ENCODE measurements at regions not wholly inside any gene's neighbourhood (a gene's known extent, or its start where the extent isn't known, plus 50 kb on each side); places are given as distances from the start of the nearest gene placed in this dataset.
"Not testable (repeated sequence)": the region's sequence is repeated elsewhere in the genome, so short reads cannot be mapped to it uniquely, and the experiment has no call there.

DNA sequence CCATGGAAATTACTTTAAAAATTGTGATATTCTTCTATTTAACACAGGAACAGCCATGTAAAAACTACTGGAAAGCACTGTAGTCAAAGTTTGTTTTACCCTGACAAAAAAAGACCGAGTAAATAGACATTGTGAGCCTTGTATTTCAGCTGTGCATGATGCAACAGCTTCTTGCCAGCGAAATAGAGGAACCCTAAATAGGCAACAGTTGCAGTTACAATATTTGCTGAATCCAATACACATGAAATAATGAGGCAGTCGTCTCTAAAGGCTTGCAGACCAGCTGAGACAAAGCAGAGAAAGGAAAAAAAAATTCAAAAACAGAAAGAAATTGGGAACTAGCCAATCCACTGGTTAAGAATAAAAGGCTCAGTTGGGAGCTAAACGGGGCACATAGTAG lies 1001.1 kb downstream of the OLFM4 start:
- no peaks in the 10 kb centered on the region for H3K27me3 Mint-ChIP-seq (ENCODE audit: insufficient read depth, unreplicated experiment)
- intact Hi-C loops (cut with micrococcal nuclease), result no loop called here
- H3K4me1 Mint-ChIP-seq (ENCODE audit: insufficient read depth, unreplicated experiment), result peaks cover 20% of the 10 kb centered on the region
- no peaks in the 10 kb centered on the region for H3K36me3 Mint-ChIP-seq (ENCODE audit: insufficient read depth, unreplicated experiment)
- TF ChIP-seq, protein P1, sequence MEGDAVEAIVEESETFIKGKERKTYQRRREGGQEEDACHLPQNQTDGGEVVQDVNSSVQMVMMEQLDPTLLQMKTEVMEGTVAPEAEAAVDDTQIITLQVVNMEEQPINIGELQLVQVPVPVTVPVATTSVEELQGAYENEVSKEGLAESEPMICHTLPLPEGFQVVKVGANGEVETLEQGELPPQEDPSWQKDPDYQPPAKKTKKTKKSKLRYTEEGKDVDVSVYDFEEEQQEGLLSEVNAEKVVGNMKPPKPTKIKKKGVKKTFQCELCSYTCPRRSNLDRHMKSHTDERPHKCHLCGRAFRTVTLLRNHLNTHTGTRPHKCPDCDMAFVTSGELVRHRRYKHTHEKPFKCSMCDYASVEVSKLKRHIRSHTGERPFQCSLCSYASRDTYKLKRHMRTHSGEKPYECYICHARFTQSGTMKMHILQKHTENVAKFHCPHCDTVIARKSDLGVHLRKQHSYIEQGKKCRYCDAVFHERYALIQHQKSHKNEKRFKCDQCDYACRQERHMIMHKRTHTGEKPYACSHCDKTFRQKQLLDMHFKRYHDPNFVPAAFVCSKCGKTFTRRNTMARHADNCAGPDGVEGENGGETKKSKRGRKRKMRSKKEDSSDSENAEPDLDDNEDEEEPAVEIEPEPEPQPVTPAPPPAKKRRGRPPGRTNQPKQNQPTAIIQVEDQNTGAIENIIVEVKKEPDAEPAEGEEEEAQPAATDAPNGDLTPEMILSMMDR (IDR thresholded peaks at IDR 0.05; ENCODE audit: unreplicated experiment), result no peak
- ChIA-PET POLR2A (no interaction called here), CTCF (interaction anchor here (0.9 to 1.3 kb wide), 2 partner anchors 18 to 247 kb away, joined by 3 read pairs; no protein-coding TSS in a partner anchor)
- BruUV-seq (replicated peaks), result TSS peak; percentile 76
- no peak for DNase-seq (ENCODE audit: unreplicated experiment)
- peak overlapping the region; percentile 21 for H3K27ac Mint-ChIP-seq (ENCODE audit: low read depth, unreplicated experiment)
- H3K9me3 Mint-ChIP-seq (ENCODE audit: unreplicated experiment), result peaks cover 7% of the 10 kb centered on the region
- H3K4me3 Mint-ChIP-seq (ENCODE audit: unreplicated experiment), result no peak overlapping the region

DNA sequence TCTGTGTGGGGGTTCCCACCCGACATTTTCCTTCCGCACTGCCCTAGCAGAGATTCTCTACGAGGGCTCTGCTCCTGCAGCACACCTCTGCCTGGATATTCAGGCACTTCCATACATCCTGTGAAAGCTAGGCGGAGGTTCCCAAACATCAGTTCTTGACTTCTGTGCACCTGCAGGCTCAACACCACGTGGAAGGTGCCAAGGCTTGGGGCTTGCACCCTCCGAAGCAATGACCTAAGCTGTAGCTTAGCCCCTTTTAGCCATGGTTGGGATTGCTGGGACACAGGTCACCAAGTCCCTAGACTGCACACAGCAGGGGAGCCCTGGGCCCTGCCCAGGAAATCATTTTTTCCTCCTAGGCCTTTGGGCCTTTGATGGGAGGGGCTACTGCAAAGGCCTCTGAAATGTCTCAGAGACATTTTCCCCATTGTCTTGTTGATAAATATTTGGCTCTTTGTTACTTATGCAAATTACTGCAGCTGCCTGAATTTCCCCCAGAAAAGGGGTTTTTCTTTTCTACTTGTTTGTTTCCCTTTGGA lies 1004.8 kb downstream of the OLFM4 start:
- Mint-ChIP-seq H3K27ac (ENCODE audit: low read depth, unreplicated experiment) (no peak overlapping the region), H3K9me3 (ENCODE audit: unreplicated experiment) (peaks cover 7% of the 10 kb centered on the region), H3K4me1 (ENCODE audit: insufficient read depth, unreplicated experiment) (peaks cover 20% of the 10 kb centered on the region), H3K4me3 (ENCODE audit: unreplicated experiment) (no peak overlapping the region), H3K36me3 (ENCODE audit: insufficient read depth, unreplicated experiment) (no peaks in the 10 kb centered on the region), H3K27me3 (ENCODE audit: insufficient read depth, unreplicated experiment) (no peaks in the 10 kb centered on the region)
- ChIA-PET POLR2A (no interaction called here), CTCF (no interaction called here)
- TF ChIP-seq, protein P1 (IDR thresholded peaks at IDR 0.05; ENCODE audit: unreplicated experiment), result no peak
- intact Hi-C loops (cut with micrococcal nuclease), result no loop called here
- no peak for DNase-seq (ENCODE audit: unreplicated experiment)
- no TSS peak for BruUV-seq (replicated peaks)

DNA sequence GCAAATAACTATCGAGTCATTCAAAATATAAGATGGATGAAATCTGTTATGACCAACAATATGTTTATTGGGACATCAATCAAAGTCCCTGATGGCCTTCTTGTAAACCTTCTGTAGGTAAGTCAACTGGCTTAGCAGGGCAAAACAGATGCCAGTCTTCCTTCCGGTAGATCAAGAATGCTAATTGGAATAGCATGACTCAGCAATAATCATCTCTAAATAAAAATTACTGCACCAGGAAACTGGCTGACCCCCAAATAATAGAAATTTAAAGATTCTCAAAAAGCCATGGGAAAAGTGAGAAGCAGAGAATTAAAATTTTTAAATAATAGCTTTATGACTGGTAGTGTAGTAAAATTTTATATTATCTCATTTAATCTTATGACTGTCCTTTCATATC lies 1005.4 kb downstream of the OLFM4 start:
- POLR2A ChIA-PET, result no interaction called here
- Mint-ChIP-seq H3K9me3 (ENCODE audit: unreplicated experiment) (peaks cover 7% of the 10 kb centered on the region), H3K4me1 (ENCODE audit: insufficient read depth, unreplicated experiment) (peaks cover 16% of the 10 kb centered on the region), H3K27me3 (ENCODE audit: insufficient read depth, unreplicated experiment) (no peaks in the 10 kb centered on the region), H3K27ac (ENCODE audit: low read depth, unreplicated experiment) (no peak overlapping the region), H3K36me3 (ENCODE audit: insufficient read depth, unreplicated experiment) (no peaks in the 10 kb centered on the region), H3K4me3 (ENCODE audit: unreplicated experiment) (no peak overlapping the region)
- intact Hi-C loops (cut with micrococcal nuclease), result no loop called here
- TF ChIP-seq, protein P1 (IDR thresholded peaks at IDR 0.05; ENCODE audit: unreplicated experiment), result no peak
- CTCF ChIA-PET, result no interaction called here
- no peak for DNase-seq (ENCODE audit: unreplicated experiment)
- no TSS peak for BruUV-seq (replicated peaks)

DNA sequence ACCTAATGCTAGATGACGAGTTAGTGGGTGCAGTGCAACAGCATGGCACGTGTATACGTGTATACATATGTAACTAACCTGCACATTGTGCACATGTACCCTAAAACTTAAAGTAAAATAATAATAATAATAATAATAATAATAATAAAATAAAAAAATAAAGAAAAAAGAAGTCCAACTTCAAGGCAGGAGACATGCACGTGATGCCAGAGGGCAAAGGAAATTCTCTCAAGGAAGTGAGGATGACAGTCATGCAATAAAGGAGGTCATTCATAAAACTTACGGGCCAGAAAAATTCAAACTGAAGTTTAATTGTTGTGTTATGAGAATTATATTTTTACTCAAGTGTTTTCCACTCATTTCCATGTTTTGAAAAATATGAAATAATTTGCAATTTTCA lies 1028.8 kb downstream of the OLFM4 start:
- H3K9me3 Mint-ChIP-seq (ENCODE audit: unreplicated experiment); H3K4me3 Mint-ChIP-seq (ENCODE audit: unreplicated experiment); H3K27me3 Mint-ChIP-seq (ENCODE audit: insufficient read depth, unreplicated experiment); intact Hi-C loops (cut with micrococcal nuclease); DNase-seq (ENCODE audit: unreplicated experiment); H3K36me3 Mint-ChIP-seq (ENCODE audit: insufficient read depth, unreplicated experiment); H3K4me1 Mint-ChIP-seq (ENCODE audit: insufficient read depth, unreplicated experiment); BruUV-seq (replicated peaks); H3K27ac Mint-ChIP-seq (ENCODE audit: low read depth, unreplicated experiment); POLR2A ChIA-PET: not testable (repeated sequence)
- CTCF ChIA-PET, result interaction anchor here (0.6 to 1.0 kb wide), 3 partner anchors 13 to 605 kb away, joined by 3 read pairs; no protein-coding TSS in a partner anchor

DNA sequence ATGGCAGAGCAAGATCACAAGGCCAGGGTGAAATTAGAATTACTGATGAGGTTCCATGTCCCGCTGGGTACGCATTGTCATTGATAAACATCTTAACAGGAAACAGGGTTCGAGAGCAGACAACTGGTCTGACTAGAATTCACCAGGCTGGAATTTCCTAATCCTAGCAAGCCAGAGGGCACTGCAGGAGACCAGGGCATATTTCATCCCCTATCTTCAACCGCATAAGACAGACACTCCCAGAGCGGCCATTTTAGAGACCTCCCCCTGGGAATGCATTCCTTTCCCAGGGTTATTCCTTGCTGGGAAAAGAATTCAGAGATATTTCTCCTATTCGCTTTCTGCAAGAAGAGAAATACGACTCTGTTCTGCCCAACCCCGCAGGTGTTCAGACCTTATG lies 1041.3 kb downstream of the OLFM4 start:
- POLR2A ChIA-PET; CTCF ChIA-PET; H3K27me3 Mint-ChIP-seq (ENCODE audit: insufficient read depth, unreplicated experiment); DNase-seq (ENCODE audit: unreplicated experiment); H3K36me3 Mint-ChIP-seq (ENCODE audit: insufficient read depth, unreplicated experiment); H3K4me1 Mint-ChIP-seq (ENCODE audit: insufficient read depth, unreplicated experiment); H3K27ac Mint-ChIP-seq (ENCODE audit: low read depth, unreplicated experiment); BruUV-seq (replicated peaks); H3K4me3 Mint-ChIP-seq (ENCODE audit: unreplicated experiment); intact Hi-C loops (cut with micrococcal nuclease): not testable (repeated sequence)
- H3K9me3 Mint-ChIP-seq (ENCODE audit: unreplicated experiment), result peaks cover 19% of the 10 kb centered on the region

All from MCF 10A (cell line).